GM13976 (cell line): ENCODE measurements at regions not wholly inside any gene's neighbourhood (a gene's known extent, or its start where the extent isn't known, plus 50 kb on each side); places are given as distances from the start of the nearest gene placed in this dataset.

Experiments used
- DNase-seq: peaks from one replicate; pipeline ENCODE4 v3.0.0; 2012; ENCODE audit warnings: low spot score
- in situ Hi-C: fragments of 300-500 bp; cut with MboI; formaldehyde crosslinking; loops from one replicate; pipeline ENCODE4 v1.12.0; 2022; ENCODE audit warnings: low sequenced_read_pairs, mixed read lengths, inconsistent platforms; ENCODE audit not compliant: unreplicated experiment
- TF ChIP-seq, protein P1 (sequence below): IDR thresholded peaks from 2 replicates; pipeline ENCODE4 v1.5.1; 2012; ENCODE audit warnings: borderline replicate concordance, mild to moderate bottlenecking; ENCODE audit not compliant: insufficient read depth; ENCODE audit errors: extremely low read depth, missing control alignments, control extremely low read depth

DNA sequence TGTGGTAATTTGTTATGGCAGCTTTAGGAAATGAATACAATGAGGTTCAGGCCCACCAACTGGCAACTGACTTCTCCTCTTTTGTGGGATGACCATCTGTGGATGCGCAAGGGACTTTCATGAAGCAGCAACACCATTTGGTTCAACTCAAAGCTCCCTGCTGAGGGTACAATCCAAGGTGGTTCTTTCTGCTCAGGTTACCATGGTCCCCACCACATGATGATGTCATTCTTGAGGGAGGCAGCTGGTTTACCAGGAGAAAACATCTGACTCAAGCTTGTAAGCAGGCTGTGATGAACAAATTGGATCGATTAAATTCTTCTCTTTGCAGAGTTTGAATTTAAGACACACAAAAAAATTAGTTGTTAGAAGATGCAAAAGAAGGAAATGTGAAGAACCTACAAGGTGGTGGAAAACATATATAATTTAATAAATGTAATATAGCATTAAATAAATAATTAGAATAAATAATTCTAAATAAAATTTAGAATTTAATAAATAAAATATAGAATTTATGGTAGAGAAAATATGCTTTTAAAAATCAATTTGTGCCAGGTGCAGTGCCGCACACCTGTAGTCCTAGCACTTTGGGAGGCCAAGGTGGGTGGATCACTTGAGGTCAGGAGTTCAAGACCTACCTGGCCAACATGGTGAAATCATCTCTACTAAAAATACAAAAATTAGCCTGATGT, 67.6 kb upstream of the ANKFN1 start:
- in situ Hi-C loops = no loop called here
- no peak for DNase-seq

DNA sequence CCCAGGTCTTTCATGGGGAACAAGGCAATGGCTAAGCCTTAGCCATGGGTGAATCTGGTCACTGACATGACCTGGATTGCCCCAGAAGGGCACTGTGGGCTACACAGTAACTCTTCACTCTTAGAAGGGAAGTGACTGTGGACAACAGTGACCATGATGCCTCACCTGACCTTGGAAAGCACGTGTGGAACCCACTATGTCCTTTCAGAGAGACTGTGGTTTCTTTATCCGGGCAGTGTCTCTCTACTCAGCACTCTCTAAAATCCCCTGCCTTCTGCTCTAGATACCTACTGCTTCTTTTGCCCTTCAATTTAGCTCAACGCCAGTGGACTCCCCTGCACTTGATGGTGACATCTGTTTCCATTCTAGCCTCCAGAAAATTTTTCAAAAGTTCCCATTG, 66.1 kb upstream of the ANKFN1 start:
- TF ChIP-seq, protein P1, sequence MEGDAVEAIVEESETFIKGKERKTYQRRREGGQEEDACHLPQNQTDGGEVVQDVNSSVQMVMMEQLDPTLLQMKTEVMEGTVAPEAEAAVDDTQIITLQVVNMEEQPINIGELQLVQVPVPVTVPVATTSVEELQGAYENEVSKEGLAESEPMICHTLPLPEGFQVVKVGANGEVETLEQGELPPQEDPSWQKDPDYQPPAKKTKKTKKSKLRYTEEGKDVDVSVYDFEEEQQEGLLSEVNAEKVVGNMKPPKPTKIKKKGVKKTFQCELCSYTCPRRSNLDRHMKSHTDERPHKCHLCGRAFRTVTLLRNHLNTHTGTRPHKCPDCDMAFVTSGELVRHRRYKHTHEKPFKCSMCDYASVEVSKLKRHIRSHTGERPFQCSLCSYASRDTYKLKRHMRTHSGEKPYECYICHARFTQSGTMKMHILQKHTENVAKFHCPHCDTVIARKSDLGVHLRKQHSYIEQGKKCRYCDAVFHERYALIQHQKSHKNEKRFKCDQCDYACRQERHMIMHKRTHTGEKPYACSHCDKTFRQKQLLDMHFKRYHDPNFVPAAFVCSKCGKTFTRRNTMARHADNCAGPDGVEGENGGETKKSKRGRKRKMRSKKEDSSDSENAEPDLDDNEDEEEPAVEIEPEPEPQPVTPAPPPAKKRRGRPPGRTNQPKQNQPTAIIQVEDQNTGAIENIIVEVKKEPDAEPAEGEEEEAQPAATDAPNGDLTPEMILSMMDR = no peak
- no peak for DNase-seq
- in situ Hi-C loops = no loop called here

More for the DNA sequence above, 67.6 kb upstream of the ANKFN1 start:
- TF ChIP-seq, protein P1 = no peak

DNA sequence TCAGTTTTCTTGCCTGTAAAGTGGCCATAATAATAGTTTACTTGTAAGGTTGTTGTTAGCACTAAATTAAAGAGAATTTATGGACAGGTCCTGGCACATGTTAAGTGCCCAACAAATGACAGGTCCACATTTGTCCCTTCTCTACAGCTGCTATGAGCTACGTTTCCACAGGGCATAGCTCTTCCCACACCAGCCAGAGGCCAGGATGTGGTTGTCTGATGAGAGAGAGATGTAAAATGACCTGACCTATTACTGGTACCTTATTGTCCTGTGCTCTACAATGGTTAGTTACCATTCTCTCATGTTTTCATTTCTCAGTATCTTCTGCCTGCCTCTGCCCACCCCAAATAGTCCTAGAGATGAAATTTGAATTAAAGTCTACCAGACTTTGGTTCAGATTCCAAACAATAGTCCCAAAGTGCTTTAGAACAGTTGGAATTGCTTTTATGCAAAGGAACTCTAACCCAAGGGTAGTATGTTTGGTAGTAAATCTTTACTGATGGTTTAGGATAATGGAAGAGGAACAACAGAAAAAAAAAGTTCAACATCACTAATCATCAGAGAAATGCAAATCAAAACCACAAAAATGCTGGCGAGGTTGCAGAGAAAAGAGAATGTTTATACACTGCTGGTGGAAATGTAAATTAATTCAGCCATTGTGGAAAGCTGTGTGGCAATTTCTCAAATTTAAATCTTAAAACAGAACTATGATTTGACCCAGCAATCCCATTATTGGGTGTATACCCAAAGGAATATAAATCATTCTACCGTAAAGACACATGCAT, 57.1 kb upstream of the ANKFN1 start:
- TF ChIP-seq, protein P1 = no peak
- no peak for DNase-seq
- in situ Hi-C loops = no loop called here

DNA sequence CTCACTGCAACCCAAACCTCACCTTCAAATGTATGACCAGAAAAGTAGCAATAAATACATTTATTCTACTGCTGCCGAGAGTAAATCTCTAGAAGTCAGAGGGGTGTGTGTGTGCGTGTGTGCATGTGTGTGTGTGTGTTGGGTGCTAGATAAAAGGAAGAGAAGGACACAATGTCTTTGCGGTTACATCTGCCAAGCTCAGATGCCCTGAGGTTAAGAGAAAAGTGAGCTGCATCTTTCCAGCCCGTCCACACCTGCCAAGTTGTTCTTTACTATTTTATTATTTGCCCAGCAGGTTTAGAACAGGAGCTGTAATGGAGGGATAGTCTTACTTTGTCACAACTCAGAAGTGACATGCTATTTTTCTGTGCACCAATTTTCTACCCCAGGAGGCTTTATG, 54.5 kb upstream of the ANKFN1 start:
- DNase-seq = no peak
- in situ Hi-C loops = no loop called here

DNA sequence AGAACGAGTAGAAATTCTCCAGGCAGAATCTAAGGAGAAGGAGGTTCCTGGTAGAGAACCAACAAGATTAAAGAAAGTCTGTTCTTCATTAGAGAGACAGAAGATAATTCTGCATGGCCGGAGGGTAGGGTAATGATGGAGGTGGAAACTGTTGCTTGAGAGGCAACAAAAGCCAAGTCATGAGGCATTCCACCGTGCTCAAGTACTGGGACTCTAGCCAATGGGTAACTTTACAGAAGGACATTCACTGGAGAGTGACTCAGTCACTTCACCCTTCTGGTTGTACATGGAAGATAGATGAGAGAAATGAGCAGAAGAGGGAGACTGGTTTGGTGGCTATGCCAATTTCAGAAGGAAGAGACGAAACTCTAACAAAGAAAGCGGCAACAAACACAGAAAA, 53.6 kb upstream of the ANKFN1 start:
- TF ChIP-seq, protein P1 = no peak
- in situ Hi-C loops = no loop called here
- no peak for DNase-seq

More for the DNA sequence above, 54.5 kb upstream of the ANKFN1 start:
- TF ChIP-seq, protein P1 = no peak
